Suprapubic skin (tissue), 4 donors: ENCODE measurements at regions not wholly inside any gene's neighbourhood (a gene's known extent, or its start where the extent isn't known, plus 50 kb on each side); places are given as distances from the start of the nearest gene placed in this dataset.

ENCODE experiments used
- CTCF ChIP-seq, 2 donors: fragments of 200-600 bp in 1 of 2; fragments of 450-650 bp in 1 of 2; sonication (generic) in 1 of 2; IDR thresholded peaks; one replicate each; pipeline ENCODE4 v1.5.1; 2016 to 2019; ENCODE audit warnings: antibody characterized with exemption in 2 of 2, mild to moderate bottlenecking in 1 of 2, moderate library complexity in 1 of 2
- POLR2A ChIP-seq, 2 donors: fragments of 450-650 bp; IDR thresholded peaks; one replicate each; pipeline ENCODE4 v1.6.1; 2017; ENCODE audit warnings: antibody characterized with exemption in 2 of 2, mild to moderate bottlenecking in 2 of 2, moderate library complexity in 2 of 2
- POLR2AphosphoS5 ChIP-seq, 3 donors: sonication (generic); formaldehyde crosslinking; IDR thresholded peaks; one replicate each; pipeline ENCODE4 v1.6.1; 2017; ENCODE audit warnings: antibody characterized with exemption in 3 of 3

- TF ChIP-seq CTCF (IDR thresholded peaks at IDR 0.05) (no peak), POLR2AphosphoS5 (IDR thresholded peaks at IDR 0.05) (no peak), POLR2A (IDR thresholded peaks at IDR 0.05) (no peak)
These were observed 106.9 kb upstream of the ZNF746 start for GRCh38 chr7:149604521-149604920.
